Omental fat pad (tissue), 3 donors: ENCODE measurements at regions not wholly inside any gene's neighbourhood (a gene's known extent, or its start where the extent isn't known, plus 50 kb on each side); places are given as distances from the start of the nearest gene placed in this dataset.

ENCODE experiments used
- ATAC-seq: fragments of 150-250 bp; one replicate; pipeline ENCODE4 v1.9.1; 2016; ENCODE audit warnings: mild to moderate bottlenecking, moderate library complexity; ENCODE audit not compliant: low FRiP score
- DNase-seq: peaks from one replicate; pipeline ENCODE4 v3.0.0-alpha.2; 2019; ENCODE audit warnings: low spot score
- TF ChIP-seq, protein P1 (sequence below), 3 donors: fragments of 450-650 bp; IDR thresholded peaks; one replicate each; pipeline ENCODE4 v1.5.1; 2016 to 2017; ENCODE audit warnings: antibody characterized with exemption in 3 of 3, mild to moderate bottlenecking in 3 of 3, moderate library complexity in 2 of 3

GRCh38 chr20:7742479-7742878 lies 197.8 kb downstream of the HAO1 start:
- no peak for ATAC-seq
- TF ChIP-seq, protein P1, sequence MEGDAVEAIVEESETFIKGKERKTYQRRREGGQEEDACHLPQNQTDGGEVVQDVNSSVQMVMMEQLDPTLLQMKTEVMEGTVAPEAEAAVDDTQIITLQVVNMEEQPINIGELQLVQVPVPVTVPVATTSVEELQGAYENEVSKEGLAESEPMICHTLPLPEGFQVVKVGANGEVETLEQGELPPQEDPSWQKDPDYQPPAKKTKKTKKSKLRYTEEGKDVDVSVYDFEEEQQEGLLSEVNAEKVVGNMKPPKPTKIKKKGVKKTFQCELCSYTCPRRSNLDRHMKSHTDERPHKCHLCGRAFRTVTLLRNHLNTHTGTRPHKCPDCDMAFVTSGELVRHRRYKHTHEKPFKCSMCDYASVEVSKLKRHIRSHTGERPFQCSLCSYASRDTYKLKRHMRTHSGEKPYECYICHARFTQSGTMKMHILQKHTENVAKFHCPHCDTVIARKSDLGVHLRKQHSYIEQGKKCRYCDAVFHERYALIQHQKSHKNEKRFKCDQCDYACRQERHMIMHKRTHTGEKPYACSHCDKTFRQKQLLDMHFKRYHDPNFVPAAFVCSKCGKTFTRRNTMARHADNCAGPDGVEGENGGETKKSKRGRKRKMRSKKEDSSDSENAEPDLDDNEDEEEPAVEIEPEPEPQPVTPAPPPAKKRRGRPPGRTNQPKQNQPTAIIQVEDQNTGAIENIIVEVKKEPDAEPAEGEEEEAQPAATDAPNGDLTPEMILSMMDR (IDR thresholded peaks at IDR 0.05) = no peak
- DNase-seq = no peak

- TF ChIP-seq, protein P1 (IDR thresholded peaks at IDR 0.05) = no peak
- DNase-seq (no peak), ATAC-seq (no peak)
Observed at GRCh38 chr20:7744411-7744810, 195.8 kb downstream of the HAO1 start.

- ATAC-seq (no peak), DNase-seq (no peak)
- TF ChIP-seq, protein P1 (IDR thresholded peaks at IDR 0.05) = no peak
Observed at GRCh38 chr20:7748624-7749023, 191.6 kb downstream of the HAO1 start.

DNA sequence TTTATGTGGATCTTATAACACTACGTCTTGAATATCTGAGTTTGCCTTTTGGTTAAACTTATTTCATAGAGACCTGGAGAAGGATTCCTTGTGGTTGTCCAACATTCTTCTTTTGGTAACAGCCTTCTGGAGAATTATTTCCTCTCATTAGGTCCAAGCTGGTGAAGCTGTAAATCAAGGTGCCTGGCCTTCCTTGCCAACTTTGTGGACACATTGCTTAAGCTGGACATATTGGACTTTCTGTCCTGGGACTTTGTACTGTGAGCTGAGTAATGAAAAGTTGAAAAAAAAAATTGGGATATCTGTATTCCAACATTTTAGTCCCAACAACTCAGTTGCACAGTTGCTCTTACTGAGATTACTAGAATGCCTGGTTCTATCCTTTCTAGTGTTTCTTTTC lies 186.2 kb downstream of the HAO1 start:
- DNase-seq (no peak), ATAC-seq (no peak)
- TF ChIP-seq, protein P1 (IDR thresholded peaks at IDR 0.05) = no peak

DNA sequence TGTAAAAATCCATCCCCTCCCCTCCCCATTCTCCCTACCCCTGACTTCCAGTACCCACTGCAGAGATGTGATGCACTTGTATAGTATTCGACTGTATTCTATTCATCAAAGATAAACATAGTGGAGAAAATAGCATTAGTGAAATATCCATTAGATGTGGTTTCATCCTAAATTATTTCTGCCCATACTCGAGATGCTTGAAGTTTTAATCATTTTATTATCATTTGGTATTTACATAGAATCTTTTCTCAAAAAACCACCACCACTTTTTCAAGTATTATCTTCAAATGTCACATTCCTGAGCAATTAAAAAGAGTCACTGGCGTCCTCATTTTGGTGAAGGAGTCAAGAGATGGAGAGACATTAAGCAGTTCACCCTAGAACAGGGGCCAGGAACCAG lies 181.9 kb downstream of the HAO1 start:
- DNase-seq = no peak
- no peak for ATAC-seq
- TF ChIP-seq, protein P1 (IDR thresholded peaks at IDR 0.05) = no peak

DNA sequence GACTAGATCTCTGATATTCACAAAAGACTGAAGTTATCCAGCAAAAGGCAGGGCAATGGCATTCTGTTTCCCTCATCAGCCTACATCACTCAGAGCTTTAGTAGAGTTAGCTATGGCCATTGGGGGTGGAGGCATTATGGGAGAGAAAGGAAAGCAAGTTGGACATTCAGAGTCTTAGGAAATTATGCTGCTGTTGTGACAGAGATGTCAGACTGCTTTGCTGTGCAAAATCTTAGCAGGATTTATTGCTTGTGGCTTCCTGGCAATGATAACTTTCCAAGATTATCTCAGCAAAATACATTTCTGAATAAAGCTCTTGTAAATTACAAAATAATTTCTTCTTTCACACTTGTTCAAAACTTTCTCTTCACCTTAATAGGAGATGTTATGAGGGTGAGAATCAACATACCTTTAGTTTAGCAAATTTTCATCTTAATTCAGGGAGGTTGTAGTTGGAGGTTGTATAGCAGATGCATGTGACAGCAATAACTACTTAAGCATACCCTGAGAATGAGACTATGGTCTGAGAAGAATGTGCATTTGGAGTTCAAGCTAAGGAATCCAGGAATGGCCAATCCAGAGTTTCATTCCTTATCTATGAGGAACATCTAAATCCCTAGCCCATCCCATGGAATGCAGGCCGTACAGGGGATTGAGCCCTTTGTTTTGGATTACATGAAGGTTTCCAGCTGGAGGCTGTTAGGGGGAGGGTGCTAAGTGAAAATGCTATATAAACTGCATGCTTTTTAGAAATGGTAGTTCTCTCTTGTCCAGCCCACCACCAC lies 179.8 kb downstream of the HAO1 start:
- TF ChIP-seq, protein P1 (IDR thresholded peaks at IDR 0.05) = no peak
- ATAC-seq = no peak
- DNase-seq = no peak

DNA sequence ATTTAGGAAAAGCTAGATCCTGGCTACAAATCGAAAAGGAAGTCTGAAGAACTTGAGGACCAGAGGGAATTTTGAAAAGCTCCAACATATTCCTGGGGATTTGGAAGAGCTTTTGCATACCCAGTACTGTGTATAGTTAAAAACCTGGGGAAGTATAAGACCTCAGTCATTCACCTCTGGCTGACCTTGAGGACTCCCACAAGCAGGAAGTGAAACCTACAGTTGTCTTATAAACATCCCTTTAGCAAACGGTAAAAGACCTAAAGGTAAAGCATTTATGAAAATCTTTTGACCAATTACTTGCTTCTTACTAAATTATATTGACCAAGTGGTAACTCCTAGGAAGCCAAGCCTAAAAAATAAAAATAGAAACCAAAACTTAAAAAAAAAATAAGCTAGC lies 175.0 kb downstream of the HAO1 start:
- ATAC-seq (no peak), DNase-seq (no peak)
- TF ChIP-seq, protein P1 (IDR thresholded peaks at IDR 0.05) = no peak
